Left lung (tissue), 4 donors: ENCODE measurements at regions not wholly inside any gene's neighbourhood (a gene's known extent, or its start where the extent isn't known, plus 50 kb on each side); places are given as distances from the start of the nearest gene placed in this dataset.

Source experiments
- ATAC-seq: fragments of 200-7000 bp; cut with Tn5 transposase; one replicate; pipeline ENCODE4 v1.9.1; 2020; ENCODE audit warnings: moderate library complexity
- DNase-seq, 4 donors: peaks; one replicate each; pipeline ENCODE4 v3.0.0-alpha.2; 2013 to 2020
- H3K27ac ChIP-seq, 2 donors: fragments of 200-600 bp; sonication (generic) in 1 of 2; one replicate each; pipeline versions ENCODE4 v1.5.0 to v1.8.0; 2020 to 2021
- H3K27me3 ChIP-seq, 2 donors: fragments of 200-600 bp; sonication (generic) in 1 of 2; one replicate each; pipeline versions ENCODE4 v1.5.0 to v1.8.0; 2020 to 2021
- H3K36me3 ChIP-seq, 2 donors: fragments of 200-600 bp; sonication (generic) in 1 of 2; one replicate each; pipeline versions ENCODE4 v1.5.0 to v1.8.0; 2020 to 2021
- H3K4me1 ChIP-seq, 2 donors: fragments of 200-600 bp; one replicate each; pipeline ENCODE4 v1.8.0; 2021
- H3K4me3 ChIP-seq, 2 donors: fragments of 200-600 bp; sonication (generic) in 1 of 2; one replicate each; pipeline versions ENCODE4 v1.5.0 to v1.8.0; 2020 to 2021; ENCODE audit warnings: mild to moderate bottlenecking in 1 of 2
- H3K9me3 ChIP-seq, 2 donors: fragments of 200-600 bp; sonication (generic) in 1 of 2; one replicate each; pipeline versions ENCODE4 v1.5.0 to v1.8.0; 2020 to 2021
- intact Hi-C, 2 donors: fragments of 100-400 bp; cut with DNase I; formaldehyde crosslinking; loops; one replicate each; pipeline versions ENCODE4 v1.11.2 to v1.14.2; 2022
- TF ChIP-seq, protein P1 (sequence below), 2 donors: fragments of 200-600 bp; sonication (generic) in 1 of 2; IDR thresholded peaks; one replicate each; pipeline versions ENCODE4 v1.5.0 to v1.8.0; 2021; ENCODE audit warnings: antibody characterized with exemption in 2 of 2
- donor health status: DM: no; HTN: yes; CAD: no.
- donor health status: DM: no; HTN: no; CAD: no.

DNA sequence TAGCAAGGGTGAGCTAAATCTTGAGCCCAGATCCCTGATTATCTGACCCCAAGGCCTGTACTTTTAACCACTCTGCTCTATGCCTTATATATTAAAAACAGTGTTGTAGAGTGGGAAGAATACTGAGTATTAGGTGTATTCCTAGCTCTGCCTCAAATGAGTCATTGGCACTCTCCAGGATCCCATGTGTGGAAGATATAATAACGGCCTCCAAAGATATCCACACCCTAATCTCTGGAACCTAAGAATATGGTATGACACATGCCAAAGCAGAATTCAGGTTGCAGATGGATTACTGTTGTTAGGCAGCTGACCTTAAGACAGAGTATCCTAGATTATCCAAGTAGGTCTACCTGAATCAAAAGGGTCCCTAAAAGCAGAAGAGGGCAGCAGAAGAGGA lies 110.8 kb downstream of the ADRB2 start:
- no peaks in the 10 kb centered on the region for H3K9me3 ChIP-seq
- DNase-seq (no peak), ATAC-seq (no peak)
- no peaks in the 10 kb centered on the region for H3K4me1 ChIP-seq
- intact Hi-C loops = no loop called here
- H3K36me3 ChIP-seq = no peaks in the 10 kb centered on the region
- H3K4me3 ChIP-seq = no peak overlapping the region
- H3K27me3 ChIP-seq = no peaks in the 10 kb centered on the region
- H3K27ac ChIP-seq = no peak overlapping the region
- TF ChIP-seq, protein P1, sequence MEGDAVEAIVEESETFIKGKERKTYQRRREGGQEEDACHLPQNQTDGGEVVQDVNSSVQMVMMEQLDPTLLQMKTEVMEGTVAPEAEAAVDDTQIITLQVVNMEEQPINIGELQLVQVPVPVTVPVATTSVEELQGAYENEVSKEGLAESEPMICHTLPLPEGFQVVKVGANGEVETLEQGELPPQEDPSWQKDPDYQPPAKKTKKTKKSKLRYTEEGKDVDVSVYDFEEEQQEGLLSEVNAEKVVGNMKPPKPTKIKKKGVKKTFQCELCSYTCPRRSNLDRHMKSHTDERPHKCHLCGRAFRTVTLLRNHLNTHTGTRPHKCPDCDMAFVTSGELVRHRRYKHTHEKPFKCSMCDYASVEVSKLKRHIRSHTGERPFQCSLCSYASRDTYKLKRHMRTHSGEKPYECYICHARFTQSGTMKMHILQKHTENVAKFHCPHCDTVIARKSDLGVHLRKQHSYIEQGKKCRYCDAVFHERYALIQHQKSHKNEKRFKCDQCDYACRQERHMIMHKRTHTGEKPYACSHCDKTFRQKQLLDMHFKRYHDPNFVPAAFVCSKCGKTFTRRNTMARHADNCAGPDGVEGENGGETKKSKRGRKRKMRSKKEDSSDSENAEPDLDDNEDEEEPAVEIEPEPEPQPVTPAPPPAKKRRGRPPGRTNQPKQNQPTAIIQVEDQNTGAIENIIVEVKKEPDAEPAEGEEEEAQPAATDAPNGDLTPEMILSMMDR (IDR thresholded peaks at IDR 0.05) = no peak

- no peak for ATAC-seq
- no peak overlapping the region for H3K27ac ChIP-seq
- DNase-seq = no peak
- intact Hi-C loops = no loop called here
- H3K27me3 ChIP-seq = no peaks in the 10 kb centered on the region
- no peaks in the 10 kb centered on the region for H3K9me3 ChIP-seq
- no peaks in the 10 kb centered on the region for H3K4me1 ChIP-seq
- H3K4me3 ChIP-seq = no peak overlapping the region
- no peaks in the 10 kb centered on the region for H3K36me3 ChIP-seq
- TF ChIP-seq, protein P1 (IDR thresholded peaks at IDR 0.05) = no peak
These were observed 111.6 kb downstream of the ADRB2 start for GRCh38 chr5:148937830-148938521.

GRCh38 chr5:148938522-148938882 lies 112.1 kb downstream of the ADRB2 start:
- Histone ChIP-seq H3K4me3 (no peak overlapping the region), H3K27me3 (no peaks in the 10 kb centered on the region), H3K4me1 (no peaks in the 10 kb centered on the region), H3K27ac (no peak overlapping the region), H3K9me3 (no peaks in the 10 kb centered on the region), H3K36me3 (no peaks in the 10 kb centered on the region)
- DNase-seq (no peak), ATAC-seq (no peak)
- intact Hi-C loops = no loop called here
- TF ChIP-seq, protein P1 (IDR thresholded peaks at IDR 0.05) = no peak

GRCh38 chr5:148939676-148940075 lies 113.3 kb downstream of the ADRB2 start:
- Histone ChIP-seq H3K4me3 (no peak overlapping the region), H3K4me1 (no peaks in the 10 kb centered on the region), H3K27me3 (no peaks in the 10 kb centered on the region), H3K27ac (no peak overlapping the region), H3K9me3 (no peaks in the 10 kb centered on the region), H3K36me3 (no peaks in the 10 kb centered on the region)
- ATAC-seq (no peak), DNase-seq (no peak)
- TF ChIP-seq, protein P1 (IDR thresholded peaks at IDR 0.05) = no peak
- intact Hi-C loops = no loop called here

GRCh38 chr5:148941810-148942209 lies 115.4 kb downstream of the ADRB2 start:
- Histone ChIP-seq H3K27ac (no peak overlapping the region), H3K9me3 (no peaks in the 10 kb centered on the region), H3K4me3 (no peak overlapping the region), H3K4me1 (no peaks in the 10 kb centered on the region), H3K27me3 (no peaks in the 10 kb centered on the region), H3K36me3 (no peaks in the 10 kb centered on the region)
- TF ChIP-seq, protein P1 (IDR thresholded peaks at IDR 0.05) = no peak
- peak; percentile 30 for ATAC-seq
- intact Hi-C loops = no loop called here
- no peak for DNase-seq
